HG02943 (cell line): ENCODE measurements at regions not wholly inside any gene's neighbourhood (a gene's known extent, or its start where the extent isn't known, plus 50 kb on each side); places are given as distances from the start of the nearest gene placed in this dataset.
A peak's percentile ranks its signal among the peaks of the same experiment; 100 is the strongest.

ENCODE experiments used
- ATAC-seq: cut with Tn5 transposase; IDR thresholded peaks from one replicate; pipeline ENCODE4 v1.9.1; 2021; ENCODE audit warnings: mild to moderate bottlenecking, low read depth, moderate library complexity; ENCODE audit not compliant: unreplicated experiment

GRCh38 chr21:29228306-29228705, 70.4 kb upstream of the BACH1 start:
- ATAC-seq: no peak

- no peak for ATAC-seq
These were observed 68.0 kb upstream of the BACH1 start for GRCh38 chr21:29230551-29231261.

GRCh38 chr21:29231756-29232529, 66.8 kb upstream of the BACH1 start:
- ATAC-seq: no peak

- no peak for ATAC-seq
These were observed 66.0 kb upstream of the BACH1 start for GRCh38 chr21:29232530-29233255.

DNA sequence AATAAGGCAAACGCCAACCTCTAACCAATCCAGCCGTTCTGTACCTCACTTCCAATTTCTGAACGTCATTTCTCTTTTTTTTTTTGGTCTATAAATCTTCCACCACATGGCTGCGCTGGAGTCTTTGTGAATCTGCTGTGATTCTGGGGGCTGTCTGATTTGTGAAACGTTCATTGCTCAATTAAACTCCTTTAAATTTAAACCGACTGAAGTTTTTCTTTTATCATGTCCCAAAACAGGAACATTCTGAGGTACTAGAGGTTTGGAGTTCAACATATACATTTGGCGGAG, 65.5 kb upstream of the BACH1 start:
- peak; percentile 3 for ATAC-seq

DNA sequence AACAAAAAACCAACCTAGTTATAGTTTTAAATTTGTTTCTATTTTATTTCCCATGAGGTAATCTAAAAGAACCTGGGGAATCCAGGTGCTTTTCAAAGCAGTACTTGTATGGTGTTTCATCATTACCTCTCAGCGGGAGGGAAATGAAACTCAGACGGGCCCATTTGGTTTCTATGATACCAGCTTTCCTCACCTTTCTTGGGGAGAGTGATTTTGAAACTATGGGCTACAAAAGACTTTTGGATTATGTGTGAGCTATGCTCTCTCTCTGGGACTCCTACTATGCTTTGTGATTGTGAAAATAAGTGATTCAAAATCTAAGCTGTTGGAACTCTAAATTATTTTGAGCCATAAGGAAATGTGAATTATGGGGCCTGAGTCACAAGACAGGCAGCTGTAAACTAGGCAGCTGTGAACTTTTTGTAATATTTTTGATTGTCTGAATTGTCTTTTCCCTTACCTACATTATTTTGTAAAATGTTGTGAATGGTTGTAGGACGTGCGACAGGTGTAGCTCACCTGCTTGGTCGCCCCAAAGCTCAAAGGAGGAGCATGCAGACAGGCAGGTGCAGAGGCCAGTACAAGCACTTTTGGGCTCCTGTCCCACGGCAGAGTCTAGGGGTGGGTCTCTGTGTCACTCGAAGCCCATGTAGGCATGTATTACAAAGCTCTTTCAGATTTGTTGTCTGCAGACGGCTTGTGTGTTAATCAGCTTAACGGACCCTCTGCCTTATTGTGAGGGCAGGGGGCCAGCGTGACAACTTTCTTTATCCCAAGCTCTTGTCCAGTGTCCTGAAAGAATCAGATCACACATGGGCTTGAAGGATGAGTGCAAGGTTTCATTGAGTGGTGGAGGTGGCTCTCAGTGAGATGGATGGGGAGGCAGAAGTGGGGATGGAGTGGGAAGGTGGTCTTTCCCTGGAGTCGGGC, 64.8 kb upstream of the BACH1 start:
- peak; percentile 60 for ATAC-seq

- peak; percentile 52 for ATAC-seq
These were observed 63.0 kb upstream of the BACH1 start for GRCh38 chr21:29235714-29236197.

DNA sequence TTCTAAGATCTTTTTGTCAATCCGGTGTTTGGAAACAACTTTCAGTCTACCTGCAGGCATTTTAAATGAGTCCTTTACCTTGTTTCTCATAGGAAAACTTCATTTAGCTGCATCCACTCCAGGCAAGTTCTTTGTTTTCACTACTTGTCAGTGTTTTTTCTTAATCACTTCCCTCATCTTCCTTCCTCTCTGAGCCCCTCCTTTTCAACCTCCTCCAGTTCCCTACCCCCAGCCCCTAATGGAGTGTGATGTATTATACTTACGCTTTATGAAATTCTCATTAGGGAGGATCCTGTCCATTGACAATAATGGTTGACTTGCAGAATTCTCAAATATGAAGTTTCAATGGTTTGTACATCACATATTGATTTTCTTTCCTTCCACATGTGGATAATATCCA, 62.5 kb upstream of the BACH1 start:
- ATAC-seq: no peak

- ATAC-seq: no peak
These were observed 61.3 kb upstream of the BACH1 start for GRCh38 chr21:29237110-29238052.

DNA sequence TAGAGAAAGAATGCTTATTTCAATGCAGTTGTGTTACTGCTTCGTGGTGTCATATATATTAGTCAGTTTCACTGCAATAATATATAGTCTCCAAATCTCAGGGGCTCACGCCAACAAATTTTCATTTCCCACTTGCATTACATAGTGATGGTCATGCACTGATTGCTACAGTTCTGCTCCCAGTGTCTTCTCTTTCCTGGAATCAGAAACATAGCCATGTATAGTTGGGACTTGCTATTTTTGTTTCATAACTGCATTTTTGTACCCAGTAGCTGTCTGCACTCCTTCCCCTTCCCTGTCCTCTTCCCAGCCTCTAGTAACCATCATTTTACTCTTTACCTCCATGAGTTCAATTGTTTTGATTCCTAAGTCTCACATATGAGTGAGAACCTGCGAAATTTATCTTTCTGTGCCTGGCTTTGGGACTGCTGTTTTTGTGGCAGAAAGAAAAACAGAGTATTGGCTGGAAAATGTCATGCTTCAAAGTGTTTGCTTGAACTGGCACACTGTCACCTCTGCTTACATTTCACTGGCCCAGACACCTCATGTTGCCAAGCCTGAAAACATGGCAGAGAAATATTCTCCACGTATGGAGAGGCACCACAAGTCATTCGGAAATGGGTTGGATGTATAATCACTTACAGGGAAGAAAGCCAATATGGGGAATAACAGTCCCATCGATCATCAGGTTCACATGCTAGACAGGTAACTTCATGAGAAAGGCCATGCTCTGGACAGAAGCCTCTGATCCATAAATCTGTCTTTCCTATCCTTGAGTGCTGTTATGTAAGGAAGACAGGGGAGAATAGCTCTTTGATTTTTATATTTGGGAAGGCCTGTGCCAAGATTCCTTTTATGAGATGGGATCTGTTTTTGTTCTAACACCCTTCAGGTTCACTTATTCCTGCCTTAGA, 60.4 kb upstream of the BACH1 start:
- ATAC-seq: no peak

GRCh38 chr21:29238967-29239290, 59.8 kb upstream of the BACH1 start:
- ATAC-seq: no peak

DNA sequence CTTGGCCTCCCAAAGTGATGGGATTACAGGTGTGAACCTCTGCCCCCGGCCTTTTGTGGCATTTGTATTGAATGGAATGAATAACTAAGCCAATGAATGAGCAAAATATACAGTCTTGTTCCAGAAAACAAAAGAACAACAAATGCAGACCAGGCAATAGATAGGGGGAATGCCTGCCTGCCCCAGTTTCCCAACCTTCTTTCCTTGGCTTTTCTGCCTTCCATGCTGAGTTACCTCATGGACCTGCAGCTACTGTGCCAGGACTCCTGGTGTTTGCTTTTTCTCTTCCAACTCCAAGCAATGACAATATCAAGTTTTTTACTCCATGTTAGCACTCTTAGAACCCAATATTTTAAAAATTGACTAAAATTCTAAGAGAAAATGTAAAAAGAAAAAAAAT, 58.6 kb upstream of the BACH1 start:
- no peak for ATAC-seq

- no peak for ATAC-seq
These were observed 56.5 kb upstream of the BACH1 start for GRCh38 chr21:29242201-29242600.

GRCh38 chr21:29243188-29243587, 55.5 kb upstream of the BACH1 start:
- ATAC-seq: no peak

GRCh38 chr21:29245104-29245643, 53.5 kb upstream of the BACH1 start:
- no peak for ATAC-seq

DNA sequence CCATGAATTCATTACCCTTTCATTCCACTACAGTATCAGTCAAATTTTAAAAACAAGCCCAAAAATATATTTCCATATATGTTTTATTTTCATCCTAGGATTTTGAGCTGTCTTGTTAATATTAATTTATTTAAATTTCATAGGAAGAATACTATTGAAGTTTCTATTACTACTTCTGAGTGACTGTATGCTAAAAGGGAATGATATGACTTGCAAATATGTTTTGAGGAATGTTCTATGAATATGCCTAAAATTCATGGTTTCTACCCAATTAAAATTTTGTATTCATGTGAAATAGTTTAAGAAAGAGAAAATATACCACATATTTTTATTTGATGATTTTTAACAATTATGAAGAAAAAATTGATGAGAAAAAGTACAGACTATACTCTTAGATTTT, 52.9 kb upstream of the BACH1 start:
- no peak for ATAC-seq

- ATAC-seq: no peak
These were observed 52.1 kb upstream of the BACH1 start for GRCh38 chr21:29246614-29247013.

DNA sequence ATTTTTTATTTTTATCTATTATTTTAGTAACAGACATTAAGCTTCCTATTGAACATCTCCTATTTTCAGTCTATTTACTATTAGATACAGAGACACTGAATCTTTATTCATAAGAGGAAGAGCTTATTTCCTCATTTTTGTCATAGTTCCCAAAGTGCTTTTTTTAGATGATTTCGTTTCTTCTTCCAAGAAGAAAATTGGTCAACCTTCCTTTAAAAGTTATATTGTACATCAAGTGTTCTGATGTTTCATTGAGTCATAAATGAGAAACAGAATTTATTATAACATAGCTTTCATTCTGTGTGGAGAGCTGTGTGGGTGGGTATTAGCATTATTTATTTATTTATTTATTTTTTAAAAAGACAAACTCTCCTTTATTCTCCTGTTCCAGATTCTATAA, 50.6 kb upstream of the BACH1 start:
- ATAC-seq: no peak
